B cell (primary cell): ENCODE measurements at regions not wholly inside any gene's neighbourhood (a gene's known extent, or its start where the extent isn't known, plus 50 kb on each side); places are given as distances from the start of the nearest gene placed in this dataset.

ENCODE experiments used
- CTCF ChIP-seq: fragments of 200-600 bp; IDR thresholded peaks from one replicate; pipeline ENCODE4 v1.8.0; 2022; ENCODE audit warnings: antibody characterized with exemption, mild to moderate bottlenecking
- EZH2 ChIP-seq: IDR thresholded peaks from 2 replicates; pipeline ENCODE4 v1.6.1; 2012; ENCODE audit warnings: borderline replicate concordance, low read depth, mild to moderate bottlenecking, moderate library complexity, low read length; ENCODE audit not compliant: insufficient read depth, poor library complexity, severe bottlenecking

- TF ChIP-seq CTCF (no peak), EZH2 (no peak)
Measured at GRCh38 chr11:79675081-79675480, 234.3 kb upstream of the TENM4 start.
